GM19395 (cell line): ENCODE measurements at regions not wholly inside any gene's neighbourhood (a gene's known extent, or its start where the extent isn't known, plus 50 kb on each side); places are given as distances from the start of the nearest gene placed in this dataset.
A peak's percentile ranks its signal among the peaks of the same experiment; 100 is the strongest.
"Not testable (repeated sequence)": the region's sequence is repeated elsewhere in the genome, so short reads cannot be mapped to it uniquely, and the experiment has no call there.

ENCODE experiments used
- ATAC-seq: cut with Tn5 transposase; IDR thresholded peaks from one replicate; pipeline ENCODE4 v1.9.1; 2021; ENCODE audit warnings: mild to moderate bottlenecking, moderate library complexity; ENCODE audit not compliant: unreplicated experiment

- ATAC-seq = no peak
Observed at GRCh38 chr5:154626876-154627557, 128.2 kb upstream of the LARP1 start.

- no peak for ATAC-seq
Observed at GRCh38 chr5:154625031-154625430, 130.1 kb upstream of the LARP1 start.

GRCh38 chr5:154624341-154624740, 130.8 kb upstream of the LARP1 start:
- no peak for ATAC-seq

GRCh38 chr5:154620411-154620810, 134.8 kb upstream of the LARP1 start:
- no peak for ATAC-seq

- ATAC-seq = no peak
Observed at GRCh38 chr5:154618696-154619095, 136.5 kb upstream of the LARP1 start.

GRCh38 chr5:154614595-154614994, 136.6 kb upstream of the HAND1 start:
- ATAC-seq = no peak

GRCh38 chr5:154614125-154614524, 136.1 kb upstream of the HAND1 start:
- ATAC-seq = no peak

- ATAC-seq = no peak
Observed at GRCh38 chr5:154612666-154613065, 134.6 kb upstream of the HAND1 start.

GRCh38 chr5:154611341-154611767, 133.3 kb upstream of the HAND1 start:
- no peak for ATAC-seq

GRCh38 chr5:154610321-154611154, 132.5 kb upstream of the HAND1 start:
- peak; percentile 93 for ATAC-seq

GRCh38 chr5:154609251-154609650, 131.2 kb upstream of the HAND1 start:
- ATAC-seq = no peak

- ATAC-seq = no peak
Observed at GRCh38 chr5:154608531-154609011, 130.5 kb upstream of the HAND1 start.

GRCh38 chr5:154607746-154608145, 129.7 kb upstream of the HAND1 start:
- ATAC-seq = no peak

GRCh38 chr5:154606246-154606645, 128.2 kb upstream of the HAND1 start:
- no peak for ATAC-seq

- no peak for ATAC-seq
Observed at GRCh38 chr5:154603953-154604679, 126.1 kb upstream of the HAND1 start.

GRCh38 chr5:154603485-154603884, 125.5 kb upstream of the HAND1 start:
- no peak for ATAC-seq

- no peak for ATAC-seq
Observed at GRCh38 chr5:154603011-154603410, 125.0 kb upstream of the HAND1 start.

- ATAC-seq = no peak
Observed at GRCh38 chr5:154601014-154601413, 123.0 kb upstream of the HAND1 start.

GRCh38 chr5:154598021-154598420, 120.0 kb upstream of the HAND1 start:
- no peak for ATAC-seq

GRCh38 chr5:154596844-154597243, 118.8 kb upstream of the HAND1 start:
- not testable (repeated sequence) for ATAC-seq

- no peak for ATAC-seq
Observed at GRCh38 chr5:154595662-154596061, 117.6 kb upstream of the HAND1 start.
